Astrocyte of the spinal cord (primary cell): ENCODE measurements at regions not wholly inside any gene's neighbourhood (a gene's known extent, or its start where the extent isn't known, plus 50 kb on each side); places are given as distances from the start of the nearest gene placed in this dataset.

Experiments used
- DNase-seq: peaks from one replicate; pipeline ENCODE4 v3.0.0; 2011; ENCODE audit warnings: low read depth, low spot score
- H3K4me3 ChIP-seq: 2 replicates; pipeline ENCODE4 v1.5.1; 2011; ENCODE audit warnings: low read depth, mild to moderate bottlenecking, low read length, moderate library complexity
- CTCF ChIP-seq: IDR thresholded peaks from 2 replicates; pipeline ENCODE4 v1.5.1; 2012; ENCODE audit warnings: low read depth, mild to moderate bottlenecking, low read length, inconsistent platforms
- in situ Hi-C: cut with HindIII; loops from 2 replicates; pipeline ENCODE4 v1.10.0; 2017; ENCODE audit warnings: low sequenced_read_pairs

- no peak for DNase-seq
- TF ChIP-seq CTCF, result no peak
- no peak overlapping the region for H3K4me3 ChIP-seq
- in situ Hi-C loops, result no loop called here
These were observed 796.0 kb upstream of the CHD1 start for GRCh38 chr5:99724732-99725290.

GRCh38 chr5:99721506-99721905, 792.7 kb upstream of the CHD1 start:
- DNase-seq, result no peak
- no peak for TF ChIP-seq CTCF
- no peak overlapping the region for H3K4me3 ChIP-seq
- in situ Hi-C loops, result no loop called here

- in situ Hi-C loops, result no loop called here
- no peak for DNase-seq
- TF ChIP-seq CTCF, result no peak
- H3K4me3 ChIP-seq, result no peak overlapping the region
These were observed 787.1 kb upstream of the CHD1 start for GRCh38 chr5:99715921-99716320.

GRCh38 chr5:99706160-99706559, 777.4 kb upstream of the CHD1 start:
- no peak overlapping the region for H3K4me3 ChIP-seq
- in situ Hi-C loops, result no loop called here
- TF ChIP-seq CTCF, result no peak
- no peak for DNase-seq

GRCh38 chr5:99702565-99702964, 773.8 kb upstream of the CHD1 start:
- TF ChIP-seq CTCF, result no peak
- in situ Hi-C loops, result no loop called here
- no peak overlapping the region for H3K4me3 ChIP-seq
- DNase-seq, result no peak

GRCh38 chr5:99694884-99695283, 766.1 kb upstream of the CHD1 start:
- DNase-seq, result no peak
- in situ Hi-C loops, result no loop called here
- H3K4me3 ChIP-seq, result no peak overlapping the region
- TF ChIP-seq CTCF, result no peak

GRCh38 chr5:99686538-99686937, 757.7 kb upstream of the CHD1 start:
- no peak for DNase-seq
- H3K4me3 ChIP-seq, result no peak overlapping the region
- TF ChIP-seq CTCF, result no peak
- in situ Hi-C loops, result no loop called here
